Spleen (tissue), 7 donors: ENCODE measurements at regions not wholly inside any gene's neighbourhood (a gene's known extent, or its start where the extent isn't known, plus 50 kb on each side); places are given as distances from the start of the nearest gene placed in this dataset.

Experiments used
- POLR2AphosphoS5 ChIP-seq, 3 donors: sonication (generic); formaldehyde crosslinking; IDR thresholded peaks; one replicate each; pipeline ENCODE4 v1.5.1; 2017; ENCODE audit warnings: antibody characterized with exemption in 3 of 3
- TF ChIP-seq, protein P1 (sequence below), 11 experiments: fragments of 200-600 bp in 7 of 11; fragments of 450-650 bp in 4 of 11; sonication (generic) in 4 of 11; IDR thresholded peaks in 8 of 11; conservative IDR thresholded peaks in 3 of 11; 1 replicate in 7 of 11; 2 replicates in 4 of 11; pipeline versions ENCODE4 v1.4.0 to v1.8.0; 2016 to 2021; ENCODE audit warnings: antibody characterized with exemption in 11 of 11, inconsistent platforms in 4 of 11, mild to moderate bottlenecking in 1 of 11
- donor health status: DM: no; HTN: no; CAD: no; lungs with moderate emphysema.
- donor health status: DM: no; HTN: no; CAD: no.
- donor health status: DM: no; HTN: no; CAD: no.

DNA sequence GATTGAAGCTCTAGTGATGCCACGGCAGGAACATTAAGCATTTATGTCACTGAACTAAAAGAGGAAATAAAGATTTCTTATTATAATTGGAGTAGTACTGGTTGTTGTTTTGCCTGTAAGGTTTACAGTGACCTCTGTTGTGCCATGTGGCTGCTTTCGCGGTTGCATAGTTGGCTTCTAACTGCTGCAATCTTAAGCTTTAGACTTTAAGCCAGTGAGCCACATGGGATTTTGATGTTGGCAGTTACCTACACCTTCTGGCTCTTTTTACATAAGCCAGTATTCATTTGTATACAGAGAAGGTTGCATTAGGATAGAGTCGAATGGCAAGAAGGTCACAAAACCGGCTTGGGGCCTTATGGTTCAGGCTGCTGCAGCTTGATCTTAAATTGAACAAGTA is 1311.6 kb downstream of the RAPGEF2 start:
- TF ChIP-seq, protein P1, sequence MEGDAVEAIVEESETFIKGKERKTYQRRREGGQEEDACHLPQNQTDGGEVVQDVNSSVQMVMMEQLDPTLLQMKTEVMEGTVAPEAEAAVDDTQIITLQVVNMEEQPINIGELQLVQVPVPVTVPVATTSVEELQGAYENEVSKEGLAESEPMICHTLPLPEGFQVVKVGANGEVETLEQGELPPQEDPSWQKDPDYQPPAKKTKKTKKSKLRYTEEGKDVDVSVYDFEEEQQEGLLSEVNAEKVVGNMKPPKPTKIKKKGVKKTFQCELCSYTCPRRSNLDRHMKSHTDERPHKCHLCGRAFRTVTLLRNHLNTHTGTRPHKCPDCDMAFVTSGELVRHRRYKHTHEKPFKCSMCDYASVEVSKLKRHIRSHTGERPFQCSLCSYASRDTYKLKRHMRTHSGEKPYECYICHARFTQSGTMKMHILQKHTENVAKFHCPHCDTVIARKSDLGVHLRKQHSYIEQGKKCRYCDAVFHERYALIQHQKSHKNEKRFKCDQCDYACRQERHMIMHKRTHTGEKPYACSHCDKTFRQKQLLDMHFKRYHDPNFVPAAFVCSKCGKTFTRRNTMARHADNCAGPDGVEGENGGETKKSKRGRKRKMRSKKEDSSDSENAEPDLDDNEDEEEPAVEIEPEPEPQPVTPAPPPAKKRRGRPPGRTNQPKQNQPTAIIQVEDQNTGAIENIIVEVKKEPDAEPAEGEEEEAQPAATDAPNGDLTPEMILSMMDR (IDR thresholded peaks at IDR 0.05 in 8 of 11, conservative IDR thresholded peaks at IDR 0.05 in 3 of 11) = no peak
- TF ChIP-seq POLR2AphosphoS5 (IDR thresholded peaks at IDR 0.05) = no peak
